Body of pancreas (tissue), 4 donors: ENCODE measurements at regions not wholly inside any gene's neighbourhood (a gene's known extent, or its start where the extent isn't known, plus 50 kb on each side); places are given as distances from the start of the nearest gene placed in this dataset.
"Not testable (repeated sequence)": the region's sequence is repeated elsewhere in the genome, so short reads cannot be mapped to it uniquely, and the experiment has no call there.

Experiments
- ATAC-seq: fragments of 150-250 bp; one replicate; pipeline ENCODE4 v1.9.1; 2016
- DNase-seq, 4 donors: peaks; one replicate each; pipeline ENCODE4 v3.0.0-alpha.2; 2019
- H3K27ac ChIP-seq, 4 donors: fragments of 200-600 bp; sonication (generic); 1 replicate in 3 of 4; 2 replicates in 1 of 4; pipeline versions ENCODE4 v1.5.1 to v1.6.1; 2016 to 2019; ENCODE audit warnings: mild to moderate bottlenecking in 1 of 4, mixed read lengths in 1 of 4, moderate library complexity in 1 of 4
- H3K27me3 ChIP-seq, 2 donors: fragments of 200-600 bp; sonication (generic); one replicate each; pipeline ENCODE4 v1.6.0; 2016; ENCODE audit warnings: mild to moderate bottlenecking in 1 of 2
- H3K36me3 ChIP-seq, 2 donors: fragments of 200-600 bp; sonication (generic); replicated peaks in 1 of 2; 2 replicates each; pipeline ENCODE4 v1.5.1; 2016; ENCODE audit warnings: low read depth in 2 of 2; ENCODE audit not compliant: insufficient read depth in 1 of 2
- H3K4me1 ChIP-seq: fragments of 200-600 bp; sonication (generic); one replicate; pipeline ENCODE4 v1.6.0; 2016
- H3K4me3 ChIP-seq, 2 donors: fragments of 200-600 bp; sonication (generic); 1 replicate in 1 of 2; 2 replicates in 1 of 2; pipeline ENCODE4 v1.5.1; 2016 to 2019
- H3K9me3 ChIP-seq, 3 donors: fragments of 200-600 bp; sonication (generic); 1 replicate in 2 of 3; 2 replicates in 1 of 3; pipeline ENCODE4 v1.5.1; 2016
- POLR2A ChIP-seq, 3 donors: fragments of 450-650 bp; IDR thresholded peaks; one replicate each; pipeline ENCODE4 v1.6.1; 2016; ENCODE audit warnings: antibody characterized with exemption in 3 of 3, mild to moderate bottlenecking in 2 of 3
- WGBS, 2 donors: methylation state at CpG; one replicate each; pipeline ENCODE4 v1.1.5; 2017; 5-methylcytosine and 5-hydroxymethylcytosine counted together
- intact Hi-C: fragments of 100-400 bp; cut with DNase I; formaldehyde crosslinking; loops from one replicate; pipeline ENCODE4 v1.15.1; 2023
- TF ChIP-seq, protein P1 (sequence below), 7 experiments: fragments of 450-650 bp in 4 of 7; fragments of 200-600 bp in 3 of 7; sonication (generic) in 3 of 7; IDR thresholded peaks; one replicate each; pipeline ENCODE4 v1.5.1; 2016 to 2019; ENCODE audit warnings: antibody characterized with exemption in 7 of 7

DNA sequence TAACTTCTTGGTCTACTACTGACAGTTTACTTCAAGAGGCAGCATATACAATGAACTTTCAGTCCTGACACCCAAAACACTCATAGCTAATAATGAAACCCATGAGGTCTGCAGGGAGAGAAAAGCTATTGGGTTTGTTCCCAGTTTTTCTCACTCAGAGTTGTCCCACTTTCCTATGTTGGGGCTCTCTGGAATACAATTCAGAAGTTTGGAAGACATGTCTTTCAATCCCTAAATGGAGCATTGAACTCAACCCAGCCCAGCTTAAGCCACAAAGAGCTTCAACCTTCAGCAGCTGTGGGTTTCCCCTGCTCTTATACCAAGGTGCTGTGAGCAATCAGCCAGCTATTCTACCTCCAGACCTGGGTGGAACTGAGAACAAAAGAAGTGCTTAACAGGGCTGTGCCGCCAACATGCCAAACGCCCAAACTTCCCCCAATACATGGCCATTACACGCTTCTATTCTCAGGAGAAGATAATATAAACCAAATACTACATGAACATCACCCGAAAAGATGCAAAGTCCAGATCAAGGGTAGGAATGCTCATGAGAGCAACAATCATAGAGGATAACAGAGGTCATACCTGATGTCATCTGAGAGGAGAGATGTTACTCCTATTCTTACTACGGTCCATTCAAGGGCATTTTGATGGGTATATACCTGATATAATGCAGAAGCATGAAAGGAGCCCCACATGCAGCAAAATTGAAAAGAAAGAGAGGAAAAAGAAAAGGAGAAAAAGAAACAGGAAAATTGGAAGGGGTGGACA, 131.2 kb upstream of the TGFBR2 start:
- intact Hi-C loops = no loop called here
- H3K9me3 ChIP-seq = no peaks in the 10 kb centered on the region
- ATAC-seq (no peak), DNase-seq (no peak)
- no peaks in the 10 kb centered on the region for H3K36me3 ChIP-seq
- peaks cover 10% of the 10 kb centered on the region for H3K4me1 ChIP-seq
- H3K4me3 ChIP-seq = no peak overlapping the region
- 88 to 91% methylated on average over 5 of the region's 5 CpGs for WGBS, 2 donors
- H3K27ac ChIP-seq = no peak overlapping the region
- no peaks in the 10 kb centered on the region for H3K27me3 ChIP-seq
- no peak for TF ChIP-seq POLR2A (IDR thresholded peaks at IDR 0.05)
- TF ChIP-seq, protein P1, sequence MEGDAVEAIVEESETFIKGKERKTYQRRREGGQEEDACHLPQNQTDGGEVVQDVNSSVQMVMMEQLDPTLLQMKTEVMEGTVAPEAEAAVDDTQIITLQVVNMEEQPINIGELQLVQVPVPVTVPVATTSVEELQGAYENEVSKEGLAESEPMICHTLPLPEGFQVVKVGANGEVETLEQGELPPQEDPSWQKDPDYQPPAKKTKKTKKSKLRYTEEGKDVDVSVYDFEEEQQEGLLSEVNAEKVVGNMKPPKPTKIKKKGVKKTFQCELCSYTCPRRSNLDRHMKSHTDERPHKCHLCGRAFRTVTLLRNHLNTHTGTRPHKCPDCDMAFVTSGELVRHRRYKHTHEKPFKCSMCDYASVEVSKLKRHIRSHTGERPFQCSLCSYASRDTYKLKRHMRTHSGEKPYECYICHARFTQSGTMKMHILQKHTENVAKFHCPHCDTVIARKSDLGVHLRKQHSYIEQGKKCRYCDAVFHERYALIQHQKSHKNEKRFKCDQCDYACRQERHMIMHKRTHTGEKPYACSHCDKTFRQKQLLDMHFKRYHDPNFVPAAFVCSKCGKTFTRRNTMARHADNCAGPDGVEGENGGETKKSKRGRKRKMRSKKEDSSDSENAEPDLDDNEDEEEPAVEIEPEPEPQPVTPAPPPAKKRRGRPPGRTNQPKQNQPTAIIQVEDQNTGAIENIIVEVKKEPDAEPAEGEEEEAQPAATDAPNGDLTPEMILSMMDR (IDR thresholded peaks at IDR 0.05) = no peak

DNA sequence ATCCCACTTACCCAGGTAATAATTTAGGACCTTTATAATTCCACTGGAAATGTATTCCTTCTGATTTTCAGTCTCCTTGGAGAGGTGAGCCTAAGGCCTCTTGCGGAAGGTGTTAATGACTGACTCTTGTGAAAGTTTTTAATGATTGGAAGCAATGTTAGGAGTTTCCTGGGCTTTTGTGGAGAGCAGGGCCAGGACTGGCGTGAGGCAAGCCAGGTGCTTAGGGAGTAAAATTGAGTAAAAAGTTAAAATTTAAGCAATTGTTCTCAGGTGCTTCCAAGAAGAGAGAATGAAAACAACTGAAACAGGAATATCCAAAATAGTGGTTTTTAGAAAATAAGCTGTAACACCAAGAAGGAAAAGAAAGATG, 130.6 kb upstream of the TGFBR2 start:
- Histone ChIP-seq H3K4me1 (peaks cover 11% of the 10 kb centered on the region), H3K36me3 (no peaks in the 10 kb centered on the region), H3K27me3 (no peaks in the 10 kb centered on the region), H3K27ac (no peak overlapping the region), H3K4me3 (no peak overlapping the region), H3K9me3 (no peaks in the 10 kb centered on the region)
- TF ChIP-seq, protein P1 (IDR thresholded peaks at IDR 0.05) = no peak
- ATAC-seq = no peak
- intact Hi-C loops = no loop called here
- DNase-seq = no peak
- 72 to 80% methylated on average over 2 of the region's 2 CpGs for WGBS, 2 donors

GRCh38 chr3:30476368-30477084, 129.9 kb upstream of the TGFBR2 start:
- Histone ChIP-seq H3K4me3 (no peak overlapping the region), H3K27ac (no peak overlapping the region), H3K9me3 (no peaks in the 10 kb centered on the region), H3K36me3 (no peaks in the 10 kb centered on the region), H3K27me3 (no peaks in the 10 kb centered on the region), H3K4me1 (peaks cover 11% of the 10 kb centered on the region)
- TF ChIP-seq, protein P1 (IDR thresholded peaks at IDR 0.05) = no peak
- no peak for TF ChIP-seq POLR2A (IDR thresholded peaks at IDR 0.05)
- intact Hi-C loops = no loop called here
- no peak for DNase-seq
- no peak for ATAC-seq
- WGBS, 2 donors = 71 to 78% methylated on average over 3 of the region's 3 CpGs

- intact Hi-C loops = no loop called here
- DNase-seq (no peak), ATAC-seq (no peak)
- Histone ChIP-seq H3K27me3 (no peaks in the 10 kb centered on the region), H3K27ac (no peak overlapping the region), H3K4me1 (peaks cover 11% of the 10 kb centered on the region), H3K4me3 (no peak overlapping the region), H3K36me3 (no peaks in the 10 kb centered on the region), H3K9me3 (no peaks in the 10 kb centered on the region)
- WGBS, 2 donors = 73 to 78% methylated on average over 5 of the region's 5 CpGs
- TF ChIP-seq, protein P1 (IDR thresholded peaks at IDR 0.05) = no peak
- no peak for TF ChIP-seq POLR2A (IDR thresholded peaks at IDR 0.05)
These were observed 129.1 kb upstream of the TGFBR2 start for GRCh38 chr3:30477149-30477921.

GRCh38 chr3:30479737-30480136, 126.7 kb upstream of the TGFBR2 start:
- H3K27me3 ChIP-seq, H3K36me3 ChIP-seq, H3K9me3 ChIP-seq, H3K27ac ChIP-seq, intact Hi-C loops, H3K4me3 ChIP-seq: not testable (repeated sequence)
- ATAC-seq = peak; percentile 40
- DNase-seq = peak in 1 of 4 donors; percentile 30
- WGBS, 2 donors = 14 to 15% methylated on average over 2 of the region's 2 CpGs
- H3K4me1 ChIP-seq = peaks cover 11% of the 10 kb centered on the region

- ATAC-seq, H3K27ac ChIP-seq, DNase-seq, H3K9me3 ChIP-seq, H3K4me3 ChIP-seq, H3K27me3 ChIP-seq, intact Hi-C loops, H3K36me3 ChIP-seq: not testable (repeated sequence)
- WGBS, 2 donors = 95 to 96% methylated on average over 1 of the region's 1 CpG
- H3K4me1 ChIP-seq = peaks cover 11% of the 10 kb centered on the region
These were observed 126.2 kb upstream of the TGFBR2 start for GRCh38 chr3:30480156-30480555.
